Bronchial epithelial cell (primary cell): ENCODE measurements at regions not wholly inside any gene's neighbourhood (a gene's known extent, or its start where the extent isn't known, plus 50 kb on each side); places are given as distances from the start of the nearest gene placed in this dataset.

Experiments used
- DNase-seq: peaks from one replicate; pipeline ENCODE4 v3.0.0-alpha.2; 2010; ENCODE audit warnings: low read depth
- FAIRE-seq: peaks from 2 replicates; lab custom pipeline; 2011; peaks lifted over from hg19 to GRCh38; lab: Jason Lieb, UNC
- H3K27me3 ChIP-seq: 2 replicates; pipeline ENCODE4 v1.5.1; 2011; ENCODE audit warnings: low read length; ENCODE audit not compliant: control insufficient read depth, insufficient read depth
- H3K36me3 ChIP-seq: 2 replicates; pipeline ENCODE4 v1.5.1; 2011; ENCODE audit warnings: low read length; ENCODE audit not compliant: control insufficient read depth, insufficient read depth
- H3K4me3 ChIP-seq: 2 replicates; pipeline ENCODE4 v1.5.1; 2011; ENCODE audit warnings: mild to moderate bottlenecking, low read depth, low read length, control low read depth
- TF ChIP-seq, protein P1 (sequence below): IDR thresholded peaks from 2 replicates; pipeline ENCODE4 v1.5.1; 2011; ENCODE audit warnings: mild to moderate bottlenecking, moderate library complexity, low read length, control low read depth, inconsistent platforms; ENCODE audit not compliant: insufficient read depth, severe bottlenecking

DNA sequence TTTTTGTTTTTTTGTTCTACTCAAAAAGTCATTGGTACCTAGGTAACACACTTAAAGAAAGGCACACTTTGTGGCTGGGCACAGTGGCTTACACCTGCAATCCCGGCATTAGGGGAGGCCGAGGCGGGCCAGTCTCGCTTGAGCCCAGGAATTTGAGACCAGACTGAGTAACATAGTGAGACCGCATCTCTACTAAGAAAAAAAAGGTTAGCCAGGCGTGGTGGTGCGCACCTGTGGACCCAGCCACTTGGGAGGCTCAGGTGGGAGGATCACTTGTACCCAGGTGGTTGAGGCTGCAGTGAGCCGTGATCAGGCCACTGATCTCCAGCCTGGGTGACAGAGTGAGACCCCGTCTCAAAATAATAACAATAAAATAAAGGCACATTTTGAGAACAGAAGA lies 67.4 kb upstream of the BHLHE23 start:
- Histone ChIP-seq H3K36me3 (no peaks in the 10 kb centered on the region), H3K4me3 (no peak overlapping the region), H3K27me3 (no peaks in the 10 kb centered on the region)
- DNase-seq (no peak), FAIRE-seq (no peak)
- TF ChIP-seq, protein P1, sequence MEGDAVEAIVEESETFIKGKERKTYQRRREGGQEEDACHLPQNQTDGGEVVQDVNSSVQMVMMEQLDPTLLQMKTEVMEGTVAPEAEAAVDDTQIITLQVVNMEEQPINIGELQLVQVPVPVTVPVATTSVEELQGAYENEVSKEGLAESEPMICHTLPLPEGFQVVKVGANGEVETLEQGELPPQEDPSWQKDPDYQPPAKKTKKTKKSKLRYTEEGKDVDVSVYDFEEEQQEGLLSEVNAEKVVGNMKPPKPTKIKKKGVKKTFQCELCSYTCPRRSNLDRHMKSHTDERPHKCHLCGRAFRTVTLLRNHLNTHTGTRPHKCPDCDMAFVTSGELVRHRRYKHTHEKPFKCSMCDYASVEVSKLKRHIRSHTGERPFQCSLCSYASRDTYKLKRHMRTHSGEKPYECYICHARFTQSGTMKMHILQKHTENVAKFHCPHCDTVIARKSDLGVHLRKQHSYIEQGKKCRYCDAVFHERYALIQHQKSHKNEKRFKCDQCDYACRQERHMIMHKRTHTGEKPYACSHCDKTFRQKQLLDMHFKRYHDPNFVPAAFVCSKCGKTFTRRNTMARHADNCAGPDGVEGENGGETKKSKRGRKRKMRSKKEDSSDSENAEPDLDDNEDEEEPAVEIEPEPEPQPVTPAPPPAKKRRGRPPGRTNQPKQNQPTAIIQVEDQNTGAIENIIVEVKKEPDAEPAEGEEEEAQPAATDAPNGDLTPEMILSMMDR, result no peak

DNA sequence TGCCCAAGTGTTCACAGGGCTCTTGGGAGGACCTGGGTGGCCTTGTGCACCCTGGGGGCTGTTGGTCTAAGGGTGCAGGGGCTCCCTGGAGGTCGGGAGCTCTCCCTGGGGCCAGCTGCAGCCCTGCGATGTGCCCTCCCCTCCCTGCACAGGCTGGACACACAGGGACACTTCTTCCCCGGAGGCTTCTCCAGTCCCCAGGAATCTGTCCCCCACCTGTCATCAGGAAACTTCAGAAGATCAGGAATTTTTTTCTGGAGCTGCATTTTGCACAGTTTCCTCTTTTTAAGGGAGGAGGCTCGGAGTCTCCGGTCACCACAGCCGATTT lies 66.9 kb upstream of the BHLHE23 start:
- Histone ChIP-seq H3K27me3 (no peaks in the 10 kb centered on the region), H3K36me3 (no peaks in the 10 kb centered on the region), H3K4me3 (no peak overlapping the region)
- no peak for DNase-seq
- no peak for FAIRE-seq
- TF ChIP-seq, protein P1, result no peak

DNA sequence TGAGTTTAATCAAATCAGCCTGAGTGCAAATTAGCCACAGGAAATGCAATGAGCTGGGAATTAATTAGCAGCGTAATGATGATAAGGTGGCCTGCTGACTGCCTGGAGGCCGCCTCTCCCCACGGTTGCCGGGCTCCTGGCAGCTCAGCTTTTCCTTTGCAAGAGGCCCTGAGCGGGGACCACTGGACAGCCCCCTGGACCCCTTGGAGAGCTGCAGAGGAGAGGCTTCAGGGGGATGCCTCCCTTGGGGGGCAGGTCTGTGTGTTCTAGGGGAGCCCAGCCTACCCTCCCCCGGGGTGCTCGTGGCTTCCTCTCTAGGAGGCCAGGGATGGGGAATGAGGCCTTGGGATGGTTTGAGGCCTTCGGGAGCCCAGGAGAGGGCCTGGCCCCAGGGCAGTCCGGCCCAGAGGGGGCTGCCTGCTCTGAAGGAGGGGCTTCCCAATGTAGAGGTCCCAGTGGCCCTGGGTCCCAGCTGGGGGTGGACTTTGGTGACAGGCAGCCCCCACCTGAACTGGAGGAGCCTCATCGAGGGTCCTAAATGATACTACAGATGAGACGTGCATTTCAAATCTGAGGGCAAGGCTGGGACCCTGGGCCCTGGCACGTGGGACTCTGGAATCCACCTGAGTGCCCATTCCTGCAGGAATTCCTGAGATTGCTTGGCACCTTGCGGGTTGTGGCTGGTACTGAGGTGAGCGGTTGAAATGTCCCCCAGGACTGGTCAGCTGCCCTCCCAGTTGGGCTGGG lies 66.4 kb upstream of the BHLHE23 start:
- no peaks in the 10 kb centered on the region for H3K36me3 ChIP-seq
- TF ChIP-seq, protein P1, result no peak
- DNase-seq, result no peak
- H3K4me3 ChIP-seq, result no peak overlapping the region
- no peak for FAIRE-seq
- no peaks in the 10 kb centered on the region for H3K27me3 ChIP-seq

DNA sequence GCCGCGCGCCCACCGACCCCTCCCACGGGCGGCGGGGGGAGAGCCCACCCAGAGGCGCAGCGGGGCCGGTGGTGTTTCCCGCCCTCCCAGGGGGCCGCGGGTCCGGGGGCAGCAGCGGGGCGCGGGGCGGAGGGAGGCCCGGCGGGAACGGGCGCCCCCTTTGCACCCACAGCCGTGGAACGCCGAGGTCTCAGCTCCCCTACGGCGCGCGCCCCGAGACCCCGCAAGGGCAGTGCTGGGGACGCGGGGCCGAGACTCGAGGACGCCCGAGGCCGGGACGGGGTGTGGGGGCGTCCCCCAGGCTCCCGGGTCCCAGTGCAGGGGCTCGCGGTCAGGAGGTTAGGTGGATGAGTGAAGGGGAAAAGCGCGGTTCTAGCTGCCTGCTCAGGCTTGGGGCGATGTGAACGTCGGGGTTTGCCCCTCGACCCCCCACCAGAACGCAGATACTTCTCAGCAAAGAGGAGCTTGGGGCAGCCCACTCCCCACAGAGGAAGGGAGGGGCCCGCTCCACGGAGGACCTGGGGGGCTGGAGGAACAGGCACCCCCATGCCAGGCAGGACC lies 65.5 kb upstream of the BHLHE23 start:
- Histone ChIP-seq H3K4me3 (no peak overlapping the region), H3K27me3 (no peaks in the 10 kb centered on the region), H3K36me3 (no peaks in the 10 kb centered on the region)
- TF ChIP-seq, protein P1, result no peak
- DNase-seq (no peak), FAIRE-seq (no peak)

DNA sequence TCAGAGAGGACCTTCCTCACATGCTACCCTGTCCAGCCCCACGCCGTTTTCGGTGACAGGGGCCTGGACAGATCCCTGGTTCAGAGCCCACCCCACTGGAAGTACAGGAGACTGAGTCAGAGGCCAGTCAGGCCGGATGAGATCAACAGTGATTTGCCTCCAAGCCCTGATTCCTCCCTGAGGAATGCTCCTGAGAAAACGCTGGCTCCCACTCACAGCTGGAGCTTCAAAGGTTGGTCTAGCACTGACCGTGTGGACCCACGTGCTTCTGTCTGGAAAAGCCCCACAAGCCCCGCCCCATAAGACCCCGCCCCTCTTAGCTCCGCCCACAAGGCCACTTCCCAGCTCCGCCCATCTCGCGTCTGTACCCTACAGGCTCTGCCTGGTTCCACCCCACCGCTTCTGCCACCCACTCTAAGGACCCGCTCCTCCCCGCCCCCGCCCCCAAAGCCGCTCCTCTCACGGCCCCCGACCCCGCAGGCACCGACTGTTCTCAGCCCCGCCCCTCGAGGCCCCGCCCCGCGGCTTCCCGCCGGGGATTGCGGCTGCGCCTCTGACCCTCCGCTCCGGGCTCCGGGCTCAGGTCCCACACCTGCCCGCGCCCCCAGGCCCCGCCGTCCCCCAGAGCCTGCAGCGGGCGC lies 64.9 kb upstream of the BHLHE23 start:
- H3K27me3 ChIP-seq, result no peaks in the 10 kb centered on the region
- no peak for FAIRE-seq
- no peaks in the 10 kb centered on the region for H3K36me3 ChIP-seq
- peak; percentile 55 for DNase-seq
- H3K4me3 ChIP-seq, result no peak overlapping the region
- TF ChIP-seq, protein P1, result no peak
